ENCODE measurements at regions not wholly inside any gene's neighbourhood (a gene's known extent, or its start where the extent isn't known, plus 50 kb on each side); places are given as distances from the start of the nearest gene placed in this dataset.
"Not testable (repeated sequence)": the region's sequence is repeated elsewhere in the genome, so short reads cannot be mapped to it uniquely, and the experiment has no call there.

GRCh38 chr1:182191381-182192115, 130.0 kb upstream of the ZNF648 start:
- no peak for DNase-seq

GRCh38 chr1:182189535-182190066, 128.1 kb upstream of the ZNF648 start:
- no peak for DNase-seq

GRCh38 chr1:182186757-182187146, 125.2 kb upstream of the ZNF648 start:
- no peak for DNase-seq

GRCh38 chr1:182185842-182186756, 124.6 kb upstream of the ZNF648 start:
- no peak for DNase-seq

- no peak for DNase-seq
Measured at GRCh38 chr1:182185136-182185535, 123.6 kb upstream of the ZNF648 start.

GRCh38 chr1:182183606-182184005, 122.1 kb upstream of the ZNF648 start:
- no peak for DNase-seq

GRCh38 chr1:182182311-182182710, 120.8 kb upstream of the ZNF648 start:
- no peak for DNase-seq

DNA sequence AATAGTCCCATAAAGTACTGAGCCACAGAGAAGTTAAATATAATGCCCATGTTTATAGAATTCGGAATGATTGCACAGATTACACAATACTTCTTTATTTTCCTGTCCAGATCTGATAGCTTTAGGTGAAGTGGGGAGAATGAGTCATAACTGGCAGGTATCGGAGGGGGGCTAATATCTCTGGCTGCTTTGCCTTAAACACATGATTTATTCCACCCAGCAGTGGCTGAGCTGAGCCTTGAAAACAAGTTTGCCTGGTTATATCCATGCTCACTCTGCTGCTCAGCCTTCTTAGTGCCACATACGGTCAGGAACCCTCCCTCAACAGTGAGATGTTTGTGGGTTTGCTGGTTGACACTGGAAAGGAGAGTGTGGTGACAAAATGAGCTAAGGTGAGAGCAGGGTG, 119.7 kb upstream of the ZNF648 start:
- DNase-seq = no peak

- DNase-seq = no peak
Measured at GRCh38 chr1:182175361-182175931, 113.9 kb upstream of the ZNF648 start.

- DNase-seq = no peak
Measured at GRCh38 chr1:182174513-182174855, 113.0 kb upstream of the ZNF648 start.

DNA sequence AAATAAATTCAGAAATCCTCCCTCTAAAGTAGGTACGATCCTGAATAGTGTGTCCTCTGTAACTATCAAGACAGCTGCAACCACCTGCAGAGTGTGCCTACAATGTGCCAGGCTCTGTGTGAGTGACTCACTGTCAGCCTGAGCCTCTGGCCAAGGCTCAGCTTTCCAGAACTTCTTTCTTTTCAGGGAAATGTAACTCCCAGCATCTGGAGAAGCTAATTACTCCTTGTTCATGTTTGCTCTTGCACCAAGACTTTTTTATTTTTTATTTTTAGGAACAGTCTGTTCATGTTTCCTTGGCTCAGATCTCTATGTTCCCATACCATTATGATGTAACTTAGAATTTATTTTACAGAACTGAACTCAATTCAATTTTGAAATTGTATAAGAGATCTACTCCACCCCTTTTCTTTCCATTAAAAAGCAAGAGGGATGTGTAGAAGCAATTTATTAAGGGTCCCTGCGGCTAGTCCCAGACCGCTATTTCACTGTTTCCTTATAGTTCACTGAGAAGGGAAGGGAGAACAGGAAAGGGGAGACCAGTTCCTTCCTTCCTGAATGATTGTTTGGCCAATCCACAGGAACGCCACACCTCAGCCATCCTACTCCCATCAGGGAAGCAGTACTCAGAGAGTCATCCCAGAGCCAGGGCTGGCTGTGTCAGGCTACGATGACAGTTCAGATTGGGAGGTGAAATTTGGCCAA, 112.4 kb upstream of the ZNF648 start:
- no peak for DNase-seq

- no peak for DNase-seq
Measured at GRCh38 chr1:182172699-182173098, 111.2 kb upstream of the ZNF648 start.

- no peak for DNase-seq
Measured at GRCh38 chr1:182170891-182171461, 109.5 kb upstream of the ZNF648 start.

GRCh38 chr1:182169203-182169602, 107.7 kb upstream of the ZNF648 start:
- no peak for DNase-seq

GRCh38 chr1:182166750-182167149, 105.2 kb upstream of the ZNF648 start:
- DNase-seq = no peak

DNA sequence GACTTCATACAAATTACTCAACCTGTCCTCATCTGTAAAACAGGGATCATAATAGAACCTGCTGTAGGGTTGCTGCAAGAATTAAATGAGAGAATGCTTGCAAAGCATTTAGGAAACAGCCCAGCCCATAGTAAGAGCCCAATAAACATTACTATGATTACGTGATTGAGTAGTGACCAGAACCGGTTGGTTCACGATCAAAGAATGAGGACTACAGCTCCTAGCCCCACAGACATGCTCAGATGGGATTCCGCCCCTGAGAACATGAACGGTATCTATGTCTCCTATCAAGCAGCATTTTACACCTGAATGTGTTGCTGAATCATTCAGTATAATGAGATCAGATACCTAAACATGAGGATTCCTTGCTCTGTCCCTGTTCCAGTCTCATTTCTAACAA, 104.8 kb upstream of the ZNF648 start:
- DNase-seq = no peak

GRCh38 chr1:182164273-182164672, 102.8 kb upstream of the ZNF648 start:
- DNase-seq = no peak

DNA sequence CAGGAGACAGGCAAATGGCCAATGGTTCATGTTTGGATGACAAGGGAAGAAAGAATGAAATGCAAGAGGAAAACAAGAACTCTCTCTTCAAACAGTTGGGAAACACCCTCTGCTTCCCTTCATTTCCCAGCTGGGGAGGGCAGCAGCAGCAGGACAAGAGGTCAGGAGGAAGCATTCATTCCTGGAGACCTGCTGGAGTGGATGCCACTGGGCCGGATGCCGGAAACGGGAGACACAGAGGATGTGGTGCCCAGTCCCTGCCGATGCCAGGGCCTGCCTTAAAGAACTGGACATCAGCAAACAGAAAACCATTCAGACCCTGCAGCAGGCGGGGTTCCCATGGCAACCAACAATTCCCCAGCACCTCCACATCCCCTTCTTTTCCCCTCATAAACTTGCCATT, 102.3 kb upstream of the ZNF648 start:
- no peak for DNase-seq

GRCh38 chr1:182159443-182159842, 97.9 kb upstream of the ZNF648 start:
- DNase-seq = no peak

GRCh38 chr1:182157187-182157586, 95.7 kb upstream of the ZNF648 start:
- DNase-seq = no peak

GRCh38 chr1:182154425-182154824, 92.9 kb upstream of the ZNF648 start:
- not testable (repeated sequence) for DNase-seq

DNA sequence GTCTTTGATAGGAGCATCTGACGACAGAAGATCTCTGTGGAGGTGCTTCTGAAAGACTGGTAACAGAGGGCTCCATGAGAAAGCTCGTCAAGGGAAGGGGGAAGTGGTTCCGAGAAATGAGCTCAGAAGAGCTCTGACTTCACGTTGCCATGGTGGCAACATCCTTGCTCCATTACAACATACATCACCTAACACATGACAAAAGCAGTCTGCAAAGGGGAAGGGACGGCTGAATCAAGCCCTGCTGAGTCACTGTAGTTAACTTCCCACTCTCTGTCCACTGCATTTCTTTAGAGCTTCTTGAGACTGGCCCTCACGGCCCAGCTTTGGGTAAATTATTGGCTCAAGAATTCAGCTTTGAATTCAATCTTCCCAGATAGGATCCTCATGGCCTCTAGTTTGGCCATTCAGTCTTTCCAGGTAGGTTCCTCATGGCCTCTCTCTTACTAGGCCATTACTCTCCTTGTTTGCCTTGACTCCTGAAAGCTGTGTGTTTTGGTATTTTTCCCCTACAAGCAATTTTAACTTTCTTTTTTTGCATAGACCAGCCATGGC, 88.0 kb upstream of the ZNF648 start:
- no peak for DNase-seq

All from stimulated activated CD4-positive, alpha-beta T cell treated with anti-CD3 and anti-CD28 coated beads, Interleukin-4, amount 100 ng/mL, for 1 hour (primary cell).